Activated effector memory CD4-positive, alpha-beta T cell treated with anti-CD3 and anti-CD28 coated beads, Interleukin-2, amount 50 U/mL, for 16 hours (primary cell): ENCODE measurements at regions not wholly inside any gene's neighbourhood (a gene's known extent, or its start where the extent isn't known, plus 50 kb on each side); places are given as distances from the start of the nearest gene placed in this dataset.

Experiments
- DNase-seq: peaks from one replicate; pipeline ENCODE4 v3.0.0-alpha.2; 2020

- no peak for DNase-seq
Measured at GRCh38 chr5:28548856-28549255, 1510.5 kb upstream of the CDH9 start.

GRCh38 chr5:28544501-28544900 is 1506.1 kb upstream of the CDH9 start:
- DNase-seq, result no peak

DNA sequence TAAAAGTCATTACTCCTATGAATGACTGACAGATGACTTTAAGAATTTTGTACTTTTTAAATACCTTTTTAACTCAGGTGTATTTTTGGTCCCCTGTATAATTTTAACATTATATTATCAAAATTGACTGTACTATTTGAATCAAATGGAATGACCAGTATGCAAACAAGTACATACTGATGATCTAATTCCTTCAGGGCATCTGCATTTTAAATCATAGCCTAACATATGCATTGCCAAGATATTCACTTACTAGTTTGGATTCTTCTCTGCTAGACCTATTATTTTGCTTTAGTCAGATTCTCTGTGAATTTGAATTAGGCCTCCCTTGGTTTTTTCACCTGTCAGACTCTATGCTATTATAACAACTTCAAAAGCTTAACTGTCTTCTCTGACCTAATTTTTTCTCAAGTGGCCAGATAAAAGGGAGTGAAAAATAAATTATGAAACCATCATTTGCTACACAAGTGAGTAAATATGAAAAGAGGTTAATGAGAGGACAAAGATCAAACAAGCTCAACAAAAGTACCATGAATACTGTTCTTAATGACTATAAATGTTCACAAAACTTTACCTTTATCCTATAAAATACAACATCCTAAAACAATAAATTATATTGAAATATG is 1505.2 kb upstream of the CDH9 start:
- no peak for DNase-seq

- DNase-seq, result no peak
Measured at GRCh38 chr5:28542987-28543386, 1504.6 kb upstream of the CDH9 start.

DNA sequence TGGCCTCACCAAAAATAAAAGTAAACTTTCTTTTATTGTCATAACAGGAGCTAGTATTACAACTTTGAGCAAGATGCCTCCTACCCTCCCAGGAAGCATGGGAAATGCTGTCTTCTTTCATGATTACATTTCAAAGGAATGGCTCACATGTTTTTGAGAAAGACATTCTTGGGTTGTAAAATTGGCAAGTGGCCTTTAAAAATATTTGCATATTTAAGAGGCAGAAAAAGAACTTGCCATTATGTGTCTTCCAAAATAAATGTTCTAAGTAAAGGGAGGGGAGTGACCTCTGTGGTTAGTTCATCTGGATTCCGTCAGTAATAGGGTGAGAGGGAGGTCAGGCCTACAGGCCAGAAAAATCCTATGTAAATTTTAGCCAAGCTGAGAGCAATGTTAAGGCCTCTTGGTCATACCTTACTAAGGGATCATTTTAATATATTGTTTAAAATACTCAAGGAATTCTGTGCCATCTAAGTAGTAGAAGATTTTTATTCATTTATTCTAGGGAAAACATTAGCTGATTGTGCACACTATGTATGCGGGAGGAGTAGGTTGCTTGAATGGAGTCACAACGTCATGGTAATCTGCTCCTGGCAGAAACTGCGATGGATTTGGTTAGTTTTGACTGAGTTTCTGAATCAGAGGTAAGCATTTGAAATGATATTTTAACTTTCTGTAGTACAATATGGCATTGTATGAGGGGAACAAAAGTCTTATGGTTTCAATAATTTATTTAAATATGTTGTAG is 1485.7 kb upstream of the CDH9 start:
- no peak for DNase-seq

DNA sequence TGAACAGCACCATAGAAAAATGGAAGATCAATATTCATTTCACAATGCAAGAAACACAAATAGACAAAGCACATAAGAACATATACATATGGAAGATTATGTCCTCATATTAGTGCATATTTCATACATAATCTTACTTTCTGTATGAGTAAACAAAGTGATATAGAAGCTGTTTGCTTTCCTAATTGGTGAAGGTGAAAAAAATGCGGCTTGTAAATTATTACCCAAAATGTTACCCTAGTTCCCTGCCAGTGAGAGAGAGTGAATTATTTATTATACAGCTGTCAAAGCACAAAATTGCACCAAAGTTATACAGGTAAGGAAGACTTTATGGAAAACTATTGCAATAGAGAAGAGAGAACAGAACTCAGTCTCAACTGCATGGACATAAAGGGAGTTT is 1485.0 kb upstream of the CDH9 start:
- DNase-seq, result no peak

DNA sequence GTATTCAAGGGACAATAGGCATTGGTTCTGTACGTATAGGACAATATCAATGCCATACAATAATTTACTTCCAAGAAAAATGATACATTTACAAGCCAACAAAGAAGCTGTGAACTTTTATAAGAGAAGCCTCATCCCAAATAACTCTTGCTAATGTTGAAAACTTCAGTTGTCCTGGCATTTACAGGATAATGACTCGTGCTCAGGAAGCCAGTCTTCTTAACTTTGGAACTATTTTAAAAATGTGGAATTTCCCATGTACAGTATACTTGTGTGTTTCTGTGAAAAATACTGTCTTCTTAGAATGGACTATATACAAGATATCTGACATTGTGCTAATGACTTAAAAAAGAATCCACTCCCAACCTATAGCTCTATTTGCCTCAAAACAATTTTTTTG is 1479.3 kb upstream of the CDH9 start:
- DNase-seq, result no peak

DNA sequence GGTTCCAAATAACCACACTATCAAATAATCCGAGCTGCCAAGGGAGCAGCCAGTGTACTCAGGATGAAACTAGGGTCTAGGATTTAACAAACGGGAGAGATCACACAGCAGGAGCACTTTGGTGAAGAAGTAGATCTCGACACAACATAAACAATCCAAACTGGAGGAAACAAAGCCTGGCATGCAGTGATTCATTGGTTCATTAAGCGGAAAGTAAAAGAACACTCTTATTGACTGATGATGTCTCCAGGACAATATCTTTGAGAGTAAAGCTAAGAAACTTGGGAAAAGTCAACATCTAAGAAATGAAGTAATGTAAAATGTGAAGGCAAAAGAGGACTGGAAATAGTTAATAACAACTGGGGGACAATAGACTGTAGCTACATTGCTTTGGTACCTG is 1478.3 kb upstream of the CDH9 start:
- no peak for DNase-seq

GRCh38 chr5:28512648-28513047 is 1474.3 kb upstream of the CDH9 start:
- no peak for DNase-seq

DNA sequence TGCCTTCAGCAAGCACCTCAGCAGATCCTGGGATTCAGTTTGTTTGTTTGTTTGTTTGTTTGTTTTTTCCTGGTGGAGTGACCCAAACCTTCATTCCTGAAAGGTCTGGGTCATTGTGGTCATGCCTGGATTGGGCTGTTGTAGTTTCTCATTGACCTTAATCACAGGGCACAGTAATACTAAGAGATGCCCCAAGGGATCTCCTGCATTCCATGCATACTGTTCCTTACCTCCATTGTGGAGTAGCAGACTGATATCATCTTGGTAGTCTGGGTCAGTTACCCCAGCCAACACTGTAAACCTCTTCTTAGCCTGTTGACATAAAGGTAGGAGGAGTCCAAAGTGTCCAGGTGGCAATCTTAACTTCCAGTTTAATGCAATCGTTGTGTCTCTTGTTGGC is 1466.7 kb upstream of the CDH9 start:
- DNase-seq, result no peak

GRCh38 chr5:28500511-28500910 is 1462.1 kb upstream of the CDH9 start:
- no peak for DNase-seq

GRCh38 chr5:28499766-28500290 is 1461.4 kb upstream of the CDH9 start:
- DNase-seq, result no peak

GRCh38 chr5:28495876-28496275 is 1457.5 kb upstream of the CDH9 start:
- no peak for DNase-seq

DNA sequence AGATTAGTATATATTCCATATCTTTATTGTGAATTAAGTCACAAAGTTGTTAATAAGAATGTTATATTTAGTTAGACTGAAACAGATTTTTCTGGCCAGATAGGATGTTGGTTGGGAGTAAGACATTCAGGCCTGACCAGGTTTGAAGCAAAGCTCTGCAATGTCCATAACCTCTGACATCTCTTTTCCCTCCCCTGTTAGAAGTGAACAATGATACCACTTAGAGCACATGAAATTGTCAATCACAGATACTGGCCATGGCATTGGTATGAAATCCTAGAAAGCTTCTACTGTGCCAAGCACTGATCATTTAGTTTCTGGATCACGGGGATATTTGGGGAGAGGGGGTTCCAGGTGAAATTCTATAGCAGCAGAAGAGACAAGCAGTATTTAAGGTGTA is 1455.1 kb upstream of the CDH9 start:
- no peak for DNase-seq

GRCh38 chr5:28488752-28489151 is 1450.4 kb upstream of the CDH9 start:
- DNase-seq, result no peak

DNA sequence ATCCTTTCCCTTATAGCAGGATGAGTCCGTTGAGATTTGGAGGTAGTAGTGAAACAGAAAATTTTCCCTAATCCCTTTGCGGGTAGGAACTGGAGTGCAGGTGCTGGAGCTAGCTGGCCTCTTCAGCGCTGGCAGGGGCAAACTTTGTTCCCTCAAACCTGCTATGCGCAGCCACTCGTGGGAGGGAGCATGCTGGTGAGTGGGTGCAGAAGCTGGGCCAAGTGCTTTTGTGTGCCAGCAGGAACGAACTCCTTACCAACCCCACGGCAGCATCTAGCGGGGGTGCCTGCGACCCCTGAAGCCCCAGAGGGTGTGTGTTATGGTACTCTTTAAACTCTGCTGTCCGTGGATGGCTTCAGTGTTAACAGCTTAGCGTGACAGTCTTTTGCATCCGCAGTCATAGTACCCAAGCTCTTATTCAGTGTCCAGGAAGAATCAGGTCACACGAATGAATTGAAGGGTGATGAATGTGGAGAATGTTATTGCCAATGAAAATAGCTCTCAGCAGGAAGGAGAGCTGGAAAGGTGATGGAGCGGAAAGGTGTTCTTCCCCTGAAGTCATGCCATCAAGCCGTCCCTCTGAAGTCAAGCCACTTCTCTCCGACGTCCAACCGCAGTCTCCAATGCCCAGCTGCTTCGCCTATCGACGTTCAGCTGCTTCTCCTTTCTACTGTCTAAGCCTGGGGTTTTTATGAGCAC is 1445.1 kb upstream of the CDH9 start:
- no peak for DNase-seq

- DNase-seq, result no peak
Measured at GRCh38 chr5:28473531-28474107, 1435.2 kb upstream of the CDH9 start.

GRCh38 chr5:28468166-28468565 is 1429.8 kb upstream of the CDH9 start:
- DNase-seq, result no peak

DNA sequence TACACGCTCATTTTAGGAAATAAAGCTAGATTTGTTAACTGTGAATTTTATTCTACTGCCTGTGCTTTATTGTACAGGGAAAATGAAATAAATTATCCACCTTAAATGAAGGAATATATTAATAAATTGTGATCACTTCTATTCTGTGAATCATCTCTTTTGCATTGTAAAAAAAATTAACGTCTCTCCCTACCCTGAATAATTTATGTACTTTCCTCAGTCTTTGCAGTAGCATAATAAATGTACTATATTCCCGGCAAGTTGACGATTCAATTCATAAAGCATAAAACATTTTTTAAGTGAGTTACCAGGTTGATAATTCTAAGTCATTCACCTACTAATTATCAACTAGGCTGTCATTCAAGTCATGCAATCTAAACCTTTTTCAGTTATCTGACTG is 1425.3 kb upstream of the CDH9 start:
- no peak for DNase-seq

DNA sequence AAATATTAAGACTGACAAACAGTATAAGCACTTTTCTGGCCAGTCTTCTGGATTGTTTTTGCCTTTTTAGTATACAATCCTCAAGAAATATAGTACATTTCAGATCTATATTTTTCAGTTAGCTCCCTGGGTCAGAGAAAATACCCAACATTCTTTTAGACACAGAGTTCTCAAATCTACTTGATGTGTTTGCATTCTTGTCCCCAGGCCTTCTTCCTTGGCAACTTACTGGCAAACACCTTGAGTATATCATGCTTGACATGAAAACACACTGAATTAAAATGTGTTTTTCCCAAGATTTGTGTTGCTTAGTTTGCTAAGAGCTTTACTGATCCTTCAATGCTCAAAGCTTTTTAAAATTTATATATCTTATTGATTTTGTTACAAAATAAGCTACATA is 1413.1 kb upstream of the CDH9 start:
- no peak for DNase-seq

DNA sequence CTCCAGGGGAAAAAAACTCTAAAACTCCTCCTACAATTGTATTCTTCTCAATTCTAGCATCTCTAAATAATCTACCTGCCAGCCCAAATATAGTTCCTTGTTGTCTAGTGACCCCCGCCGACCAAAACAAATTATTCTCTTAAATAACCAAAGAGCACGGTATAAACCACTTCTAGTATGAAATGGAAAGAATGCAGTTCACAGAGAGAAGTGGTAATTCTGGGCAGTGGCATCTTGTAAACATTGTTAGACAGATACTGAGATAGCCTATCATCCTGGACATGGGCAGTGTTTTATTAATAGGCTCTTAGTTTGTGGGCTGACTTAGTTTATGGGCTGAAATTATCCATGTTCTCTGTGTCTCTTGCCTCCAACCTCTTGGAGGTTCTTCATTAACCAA is 1412.6 kb upstream of the CDH9 start:
- DNase-seq, result no peak

DNA sequence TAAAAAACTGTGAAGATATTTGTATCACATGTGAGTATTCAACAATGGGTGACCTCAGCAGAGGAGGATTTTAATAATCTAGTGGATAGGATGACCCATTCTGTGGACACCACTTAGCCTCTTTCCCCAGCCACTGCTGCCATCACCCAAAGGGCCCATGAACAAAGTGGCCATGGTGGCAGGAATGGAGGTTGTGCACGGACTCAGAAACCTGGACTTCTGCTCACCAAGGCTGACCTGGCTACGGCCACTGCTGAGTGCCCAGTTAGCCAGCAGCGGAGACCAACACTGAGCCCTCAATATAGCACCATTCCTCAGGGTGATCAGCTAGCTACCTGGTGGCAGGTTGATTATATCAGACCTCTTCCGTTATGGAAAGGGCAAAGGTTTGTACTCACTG is 1410.4 kb upstream of the CDH9 start:
- no peak for DNase-seq

GRCh38 chr5:28430565-28431178 is 1392.3 kb upstream of the CDH9 start:
- no peak for DNase-seq
